ENCODE measurements at regions not wholly inside any gene's neighbourhood (a gene's known extent, or its start where the extent isn't known, plus 50 kb on each side); places are given as distances from the start of the nearest gene placed in this dataset.

DNA sequence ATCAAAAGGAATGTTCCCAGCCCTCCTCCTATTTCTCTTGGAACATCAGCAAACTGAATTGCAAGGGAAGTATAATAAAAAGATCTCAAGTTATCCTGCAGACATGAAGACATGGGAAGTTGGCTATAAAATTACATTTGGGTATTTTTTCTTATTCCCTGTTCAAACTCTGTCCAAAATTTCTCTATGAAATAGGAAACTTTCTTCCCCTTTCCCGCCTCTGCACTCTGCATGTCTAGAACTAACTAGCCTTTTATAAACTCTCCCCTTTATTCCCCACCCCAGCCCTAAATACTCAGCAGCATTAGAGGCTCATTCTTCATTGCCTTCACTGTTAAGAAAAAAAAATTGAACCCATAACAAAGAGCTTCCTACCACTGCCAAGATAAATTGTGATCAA lies 126.7 kb upstream of the EDNRA start:
- Histone ChIP-seq H3K4me3 (no peak overlapping the region), H3K36me3 (no peaks in the 10 kb centered on the region), H3K27ac (peak overlapping the region in 1 of 4 donors; percentile 18), H3K4me1 (peaks cover 0 to 9% (median 0%) of the 10 kb centered on the region in 4 donors), H3K9me3 (no peaks in the 10 kb centered on the region), H3K27me3 (no peaks in the 10 kb centered on the region)
- no peak for DNase-seq (ENCODE audit: low spot score in 2 of 2)
- TF ChIP-seq POLR2A (IDR thresholded peaks at IDR 0.05) (no peak), EP300 (IDR thresholded peaks at IDR 0.05) (no peak)
- TF ChIP-seq, protein P1, sequence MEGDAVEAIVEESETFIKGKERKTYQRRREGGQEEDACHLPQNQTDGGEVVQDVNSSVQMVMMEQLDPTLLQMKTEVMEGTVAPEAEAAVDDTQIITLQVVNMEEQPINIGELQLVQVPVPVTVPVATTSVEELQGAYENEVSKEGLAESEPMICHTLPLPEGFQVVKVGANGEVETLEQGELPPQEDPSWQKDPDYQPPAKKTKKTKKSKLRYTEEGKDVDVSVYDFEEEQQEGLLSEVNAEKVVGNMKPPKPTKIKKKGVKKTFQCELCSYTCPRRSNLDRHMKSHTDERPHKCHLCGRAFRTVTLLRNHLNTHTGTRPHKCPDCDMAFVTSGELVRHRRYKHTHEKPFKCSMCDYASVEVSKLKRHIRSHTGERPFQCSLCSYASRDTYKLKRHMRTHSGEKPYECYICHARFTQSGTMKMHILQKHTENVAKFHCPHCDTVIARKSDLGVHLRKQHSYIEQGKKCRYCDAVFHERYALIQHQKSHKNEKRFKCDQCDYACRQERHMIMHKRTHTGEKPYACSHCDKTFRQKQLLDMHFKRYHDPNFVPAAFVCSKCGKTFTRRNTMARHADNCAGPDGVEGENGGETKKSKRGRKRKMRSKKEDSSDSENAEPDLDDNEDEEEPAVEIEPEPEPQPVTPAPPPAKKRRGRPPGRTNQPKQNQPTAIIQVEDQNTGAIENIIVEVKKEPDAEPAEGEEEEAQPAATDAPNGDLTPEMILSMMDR (IDR thresholded peaks at IDR 0.05): no peak
- WGBS, 2 donors: 20 to 32% methylated on average over 1 of the region's 1 CpG

DNA sequence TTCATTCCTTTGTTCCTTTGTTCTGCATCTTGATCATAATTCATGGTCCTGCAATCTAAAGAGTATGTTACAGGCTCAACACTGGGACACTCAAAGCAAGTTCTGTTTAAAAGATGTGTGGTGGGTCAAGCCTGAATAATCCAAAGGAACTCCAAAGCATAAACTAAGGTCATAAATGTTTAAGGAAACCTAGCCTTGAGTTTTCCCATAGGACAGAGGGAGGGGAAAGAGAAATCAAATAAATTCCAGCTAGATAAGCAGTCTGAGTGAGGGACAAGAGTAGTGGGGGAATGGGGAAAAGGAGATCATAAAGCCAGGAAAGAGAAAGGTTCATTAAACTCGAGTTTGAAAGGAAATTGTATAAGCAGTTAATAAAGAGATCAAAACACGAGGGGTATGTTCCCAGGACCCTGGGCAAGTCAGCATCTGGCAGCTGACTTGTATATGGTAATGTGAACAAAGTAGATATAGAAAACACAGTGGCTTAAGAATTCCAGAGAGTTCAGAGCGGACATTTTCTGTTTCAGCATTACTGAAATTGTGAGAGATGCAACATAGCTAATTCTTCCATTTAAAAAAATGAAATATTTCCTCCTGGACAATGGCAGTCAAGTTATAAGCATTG lies 125.8 kb upstream of the EDNRA start:
- WGBS, 2 donors: 34% methylated on average over 3 of the region's 3 CpGs
- Histone ChIP-seq H3K9me3 (no peaks in the 10 kb centered on the region), H3K4me1 (peaks cover 0 to 13% (median 0%) of the 10 kb centered on the region in 4 donors), H3K27ac (no peak overlapping the region), H3K4me3 (no peak overlapping the region), H3K36me3 (no peaks in the 10 kb centered on the region), H3K27me3 (no peaks in the 10 kb centered on the region)
- TF ChIP-seq POLR2A (IDR thresholded peaks at IDR 0.05) (no peak), EP300 (IDR thresholded peaks at IDR 0.05) (no peak)
- TF ChIP-seq, protein P1 (IDR thresholded peaks at IDR 0.05): no peak
- DNase-seq (ENCODE audit: low spot score in 2 of 2): no peak

DNA sequence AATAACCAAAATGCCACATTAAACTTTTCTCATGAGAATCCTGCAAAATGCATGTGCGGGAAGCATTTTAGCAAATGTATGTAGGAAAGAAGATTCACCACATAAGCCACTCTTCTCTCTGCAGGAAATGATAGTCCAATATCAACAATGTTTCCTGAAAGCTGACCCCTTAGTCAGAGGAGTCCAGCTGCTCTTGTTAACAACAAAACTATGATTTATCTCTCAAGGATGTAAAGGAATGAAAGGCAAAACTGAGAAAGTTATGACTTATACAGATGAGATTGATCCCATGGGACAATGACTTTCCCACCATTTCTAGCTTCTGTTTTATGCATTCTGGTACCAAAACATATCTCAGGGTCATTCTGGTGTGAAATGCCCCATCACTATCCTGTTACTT lies 125.0 kb upstream of the EDNRA start:
- Histone ChIP-seq H3K27ac (no peak overlapping the region), H3K27me3 (no peaks in the 10 kb centered on the region), H3K4me1 (peaks cover 0 to 16% (median 4%) of the 10 kb centered on the region in 4 donors), H3K36me3 (no peaks in the 10 kb centered on the region), H3K9me3 (no peaks in the 10 kb centered on the region), H3K4me3 (no peak overlapping the region)
- TF ChIP-seq, protein P1 (IDR thresholded peaks at IDR 0.05): no peak
- TF ChIP-seq EP300 (IDR thresholded peaks at IDR 0.05) (no peak), POLR2A (IDR thresholded peaks at IDR 0.05) (no peak)
- WGBS, 2 donors: 58 to 72% methylated on average over 1 of the region's 1 CpG
- DNase-seq (ENCODE audit: low spot score in 2 of 2): no peak

DNA sequence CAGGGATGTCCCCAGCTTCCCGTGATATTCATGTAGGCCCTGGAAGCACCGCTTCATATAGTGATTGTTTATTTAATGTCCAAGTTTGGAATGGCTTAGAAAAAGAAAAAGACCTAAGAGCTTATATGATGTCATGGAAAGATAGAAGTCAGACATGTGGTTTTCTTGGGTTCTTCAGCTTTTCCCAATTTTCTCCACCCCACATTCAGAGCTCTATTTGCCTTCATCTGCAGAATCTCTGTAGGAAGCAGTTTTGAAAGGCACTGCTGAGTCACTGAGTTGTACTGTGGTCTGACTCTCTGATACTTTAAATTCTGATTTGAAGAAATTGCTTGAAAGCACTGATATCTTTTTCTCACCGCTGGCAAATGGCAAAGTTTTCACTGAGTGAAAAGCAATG lies 120.6 kb upstream of the EDNRA start:
- H3K27ac ChIP-seq: peak overlapping the region in 2 of 4 donors; percentile 52 to 80
- no peak for TF ChIP-seq EP300 (IDR thresholded peaks at IDR 0.05)
- TF ChIP-seq, protein P1 (IDR thresholded peaks at IDR 0.05): no peak
- no peak overlapping the region for H3K4me3 ChIP-seq

DNA sequence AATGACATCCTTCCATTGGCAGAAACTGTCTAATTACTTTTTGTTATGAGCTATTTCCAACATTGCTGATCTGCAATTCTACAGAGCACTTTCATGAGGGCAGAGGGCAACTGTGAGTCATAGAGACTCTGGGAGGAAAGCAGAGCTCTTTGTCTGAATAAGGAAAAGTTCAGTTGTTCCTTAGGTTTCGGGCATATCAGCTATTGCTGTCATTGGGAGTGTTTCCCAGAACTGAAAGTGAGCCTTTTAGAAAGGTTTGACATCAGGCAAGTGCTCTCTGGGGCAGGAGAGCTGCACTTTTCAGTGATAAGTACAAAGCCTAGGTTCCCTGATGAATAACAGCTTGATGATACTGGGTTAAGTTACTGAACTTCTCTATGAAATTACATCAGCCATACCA lies 119.2 kb upstream of the EDNRA start:
- peak overlapping the region; percentile 31 to 80 (median 68) for H3K27ac ChIP-seq
- peak in 1 of 2 donors; percentile 25 for DNase-seq (ENCODE audit: low spot score in 2 of 2)
- 4 to 9% methylated on average over 1 of the region's 1 CpG for WGBS, 2 donors

More for the DNA sequence above, 120.6 kb upstream of the EDNRA start:
- H3K27me3 ChIP-seq: no peaks in the 10 kb centered on the region
- H3K9me3 ChIP-seq: no peaks in the 10 kb centered on the region
- H3K36me3 ChIP-seq: no peaks in the 10 kb centered on the region
- 48 to 53% methylated on average over 3 of the region's 3 CpGs for WGBS, 2 donors
- no peak for DNase-seq (ENCODE audit: low spot score in 2 of 2)
- H3K4me1 ChIP-seq: peaks cover 0 to 33% (median 23%) of the 10 kb centered on the region in 4 donors

More for the DNA sequence above, 119.2 kb upstream of the EDNRA start:
- Histone ChIP-seq H3K4me3 (no peak overlapping the region), H3K4me1 (peaks cover 0 to 33% (median 23%) of the 10 kb centered on the region in 4 donors), H3K36me3 (no peaks in the 10 kb centered on the region), H3K9me3 (no peaks in the 10 kb centered on the region), H3K27me3 (no peaks in the 10 kb centered on the region)
- peak in 1 of 2 donors; percentile 60 for TF ChIP-seq EP300 (IDR thresholded peaks at IDR 0.05)
- no peak for TF ChIP-seq POLR2A (IDR thresholded peaks at IDR 0.05)
- TF ChIP-seq, protein P1 (IDR thresholded peaks at IDR 0.05): no peak

All from tibial nerve (tissue), 4 donors.